ENCODE measurements at regions not wholly inside any gene's neighbourhood (a gene's known extent, or its start where the extent isn't known, plus 50 kb on each side); places are given as distances from the start of the nearest gene placed in this dataset.

GRCh38 chr2:34666821-34667220 lies 1067.7 kb upstream of the FAM98A start (continued):
- TF ChIP-seq GTF2I (CRISPR knock-in tag; conservative IDR thresholded peaks at IDR 0.05) (no peak), ZNF416 (CRISPR knock-in tag; IDR thresholded peaks at IDR 0.05) (no peak)

- POLR2A ChIA-PET: no interaction called here
- no peak for DNase-seq (ENCODE audit: low spot score)
- no peaks in the 10 kb centered on the region for H3K27me3 Mint-ChIP-seq (ENCODE audit: low read depth)
- no peaks in the 10 kb centered on the region for H3K36me3 Mint-ChIP-seq
- peaks cover 4% of the 10 kb centered on the region for H3K4me1 Mint-ChIP-seq
- CTCF ChIA-PET: no interaction called here
- no peaks in the 10 kb centered on the region for H3K9me3 Mint-ChIP-seq
- ATAC-seq: 0 out of 2 replicates have a peak, but pooled peaks have one; percentile 43
- no peak for TF ChIP-seq TCF7 (CRISPR knock-in tag; IDR thresholded peaks at IDR 0.05; ENCODE audit: low read depth)
- no peak for TF ChIP-seq E2F4 (CRISPR knock-in tag; IDR thresholded peaks at IDR 0.05; ENCODE audit: borderline replicate concordance, low read depth)
- TF ChIP-seq CREB1 (CRISPR knock-in tag; IDR thresholded peaks at IDR 0.05): no peak
- H3K4me3 Mint-ChIP-seq: no peak overlapping the region
- H3K27ac Mint-ChIP-seq: no peak overlapping the region
These were observed 1065.2 kb upstream of the FAM98A start for GRCh38 chr2:34664266-34664665.

GRCh38 chr2:34663314-34663713 lies 1064.2 kb upstream of the FAM98A start:
- no peak for DNase-seq (ENCODE audit: low spot score)
- no peaks in the 10 kb centered on the region for H3K9me3 Mint-ChIP-seq

More at GRCh38 chr2:34663314-34663713, 1064.2 kb upstream of the FAM98A start:
- TF ChIP-seq TEAD4 (CRISPR knock-in tag; IDR thresholded peaks at IDR 0.05) (no peak), AR (CRISPR knock-in tag; IDR thresholded peaks at IDR 0.05) (no peak), ZNF121 (CRISPR knock-in tag; IDR thresholded peaks at IDR 0.05) (no peak), ATF2 (CRISPR knock-in tag; IDR thresholded peaks at IDR 0.05; ENCODE audit: borderline replicate concordance, low read depth) (no peak), CREM (CRISPR knock-in tag; IDR thresholded peaks at IDR 0.05) (no peak), CDX4 (CRISPR knock-in tag; IDR thresholded peaks at IDR 0.05; ENCODE audit: borderline replicate concordance) (no peak), ZNF317 (CRISPR knock-in tag; IDR thresholded peaks at IDR 0.05; ENCODE audit: borderline replicate concordance, low read depth) (no peak), CTCF (IDR thresholded peaks at IDR 0.05) (no peak), ZSCAN18 (CRISPR knock-in tag; IDR thresholded peaks at IDR 0.05) (no peak), E2F5 (CRISPR knock-in tag; IDR thresholded peaks at IDR 0.05) (no peak), CREB1 (CRISPR knock-in tag; IDR thresholded peaks at IDR 0.05) (no peak), ATF1 (CRISPR knock-in tag; IDR thresholded peaks at IDR 0.05) (no peak), SOX15 (CRISPR knock-in tag; IDR thresholded peaks at IDR 0.05) (no peak), NFE2L1 (CRISPR knock-in tag; IDR thresholded peaks at IDR 0.05) (no peak), NR3C1 (CRISPR knock-in tag; conservative IDR thresholded peaks at IDR 0.05; ENCODE audit: low read depth) (no peak)
- CTCF ChIA-PET: no interaction called here
- peaks cover 4% of the 10 kb centered on the region for H3K4me1 Mint-ChIP-seq
- ATAC-seq: no peak
- no peaks in the 10 kb centered on the region for H3K27me3 Mint-ChIP-seq (ENCODE audit: low read depth)
- no peak overlapping the region for H3K4me3 Mint-ChIP-seq
- H3K27ac Mint-ChIP-seq: no peak overlapping the region
- POLR2A ChIA-PET: no interaction called here
- no peaks in the 10 kb centered on the region for H3K36me3 Mint-ChIP-seq

Measured in WTC11 (cell line).